Suppressor macrophage treated with lipopolysaccharide for 4 hours (primary cell): ENCODE measurements at regions not wholly inside any gene's neighbourhood (a gene's known extent, or its start where the extent isn't known, plus 50 kb on each side); places are given as distances from the start of the nearest gene placed in this dataset.

Source experiments
- DNase-seq: peaks from one replicate; pipeline ENCODE4 v3.0.0-alpha.2; 2020

DNA sequence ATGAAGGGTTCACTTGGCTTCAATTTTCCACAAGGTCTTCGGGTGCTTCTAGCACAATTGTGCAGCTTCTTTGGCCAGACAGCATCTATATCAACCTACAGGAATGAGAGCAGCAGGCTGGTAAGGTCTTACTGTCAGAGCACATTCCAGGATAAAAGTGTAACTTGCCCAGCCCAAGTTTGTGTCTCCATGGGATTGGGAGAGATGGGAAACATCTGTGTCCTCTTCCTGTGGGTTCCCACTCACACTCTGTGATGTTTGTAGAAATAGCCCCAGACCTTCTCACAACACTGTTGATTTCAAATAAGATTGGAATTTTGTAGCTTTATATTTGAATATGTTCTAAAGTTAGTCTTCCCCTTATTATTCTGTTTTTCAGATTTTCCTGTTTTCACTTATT lies 83.4 kb upstream of the RGS17 start:
- no peak for DNase-seq

GRCh38 chr6:153210083-153210482 lies 79.0 kb upstream of the RGS17 start:
- DNase-seq: no peak

DNA sequence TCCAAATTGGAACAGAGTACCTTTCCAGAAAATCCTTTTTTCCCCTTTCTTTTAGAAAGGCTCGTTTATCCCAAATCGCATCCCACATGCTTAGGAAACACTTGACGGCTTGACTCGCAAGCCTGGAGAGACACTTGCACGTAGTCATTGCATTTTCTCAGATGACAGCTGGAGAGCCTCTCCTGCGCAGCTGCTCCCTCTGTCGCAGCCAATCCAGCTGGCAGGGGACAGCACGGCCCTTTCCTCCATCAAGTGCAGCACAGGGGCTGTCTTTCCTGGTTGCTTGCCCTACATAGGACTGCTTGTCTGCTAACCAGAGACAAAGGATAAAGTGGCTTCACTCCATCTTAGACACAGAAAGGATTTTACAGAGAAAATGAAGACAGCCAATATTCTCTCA lies 77.6 kb upstream of the RGS17 start:
- DNase-seq: no peak

DNA sequence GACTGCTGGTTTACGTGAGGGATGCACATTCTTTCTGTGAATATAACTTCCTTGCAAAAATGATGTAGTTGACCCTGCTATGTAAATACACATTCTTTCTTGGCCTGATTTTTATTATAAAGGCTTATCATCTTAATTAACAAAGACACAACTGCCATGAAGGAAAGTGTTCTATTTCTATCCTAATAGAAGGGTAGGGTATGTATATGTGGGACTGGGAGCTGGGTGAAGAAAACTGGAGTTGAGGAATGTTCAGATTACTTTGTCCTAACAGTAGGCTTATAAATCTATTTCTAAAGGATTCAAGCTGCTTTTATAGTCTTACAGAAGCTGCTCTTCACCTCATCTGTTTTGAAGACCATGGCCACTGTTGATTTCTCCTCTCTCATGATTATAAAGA lies 76.5 kb upstream of the RGS17 start:
- DNase-seq: no peak

DNA sequence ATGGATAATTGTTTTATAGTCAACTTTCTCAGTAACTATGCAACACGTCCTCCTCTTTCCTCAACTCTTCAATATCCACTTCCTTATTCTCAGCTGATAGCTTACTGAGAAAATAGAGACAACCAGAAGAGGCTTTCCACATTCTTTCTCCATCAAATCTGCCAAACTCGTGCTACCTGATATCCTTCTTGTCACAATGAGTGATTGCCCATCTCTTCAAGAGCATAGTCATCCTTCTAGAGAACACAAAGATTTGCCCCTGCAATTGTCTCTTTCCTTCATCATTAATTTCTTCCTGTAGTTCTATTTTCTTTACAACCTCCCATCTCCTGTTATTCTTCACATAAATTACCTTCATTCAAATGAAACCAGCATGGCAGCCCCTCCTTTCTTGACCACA lies 75.9 kb upstream of the RGS17 start:
- DNase-seq: no peak

- no peak for DNase-seq
Measured at GRCh38 chr6:153192943-153193885, 62.1 kb upstream of the RGS17 start.

- no peak for DNase-seq
Measured at GRCh38 chr6:153183925-153184324, 52.8 kb upstream of the RGS17 start.
